ENCODE measurements at regions not wholly inside any gene's neighbourhood (a gene's known extent, or its start where the extent isn't known, plus 50 kb on each side); places are given as distances from the start of the nearest gene placed in this dataset.

DNA sequence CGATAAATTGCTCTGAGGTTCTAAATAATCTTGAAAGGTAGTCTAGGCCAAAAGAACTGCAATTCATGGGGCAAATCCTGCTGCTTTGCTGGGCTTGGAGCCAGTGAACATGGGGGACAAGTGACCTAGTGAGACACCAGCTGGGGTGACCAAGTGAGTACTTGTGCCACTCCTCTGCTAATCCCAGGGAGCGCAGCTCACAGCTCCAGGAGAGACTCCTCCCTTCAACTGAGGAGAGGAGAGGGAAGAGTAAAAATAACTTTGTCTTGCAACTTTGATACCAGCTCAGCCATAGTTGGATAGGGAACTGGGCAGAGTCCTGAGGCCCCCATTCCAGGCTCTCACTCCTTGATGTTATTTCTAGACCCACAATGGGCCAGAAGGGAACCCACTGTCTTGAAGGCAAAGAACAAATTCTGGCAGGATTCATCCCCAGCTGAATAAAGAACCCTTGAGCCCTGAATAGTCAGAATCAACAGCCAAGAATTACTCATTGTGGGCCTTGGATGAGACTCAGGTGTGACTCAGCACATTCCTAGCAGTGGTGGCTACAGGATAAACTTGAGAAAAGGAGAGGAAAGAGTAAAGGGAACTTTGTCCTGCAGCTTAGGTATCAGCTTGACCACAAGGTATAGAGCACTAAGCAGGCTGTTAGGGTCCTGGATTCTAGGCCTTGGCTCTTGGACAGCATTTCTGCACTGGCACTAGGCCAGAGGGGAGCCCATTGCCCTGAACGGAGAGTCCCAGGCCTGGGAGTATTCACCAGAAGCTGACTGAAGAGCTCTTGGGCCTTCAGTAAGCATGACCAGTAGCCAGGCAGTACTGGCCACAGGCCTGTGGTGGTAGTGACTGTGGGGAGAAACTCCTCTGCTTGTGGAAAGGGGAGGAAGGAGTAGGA lies 288.3 kb upstream of the CDH18 start:
- peak; percentile 3 for DNase-seq (ENCODE audit: low read depth, low spot score)

GRCh38 chr5:20266066-20266465 lies 278.1 kb upstream of the CDH18 start:
- no peak for DNase-seq (ENCODE audit: low read depth, low spot score)

DNA sequence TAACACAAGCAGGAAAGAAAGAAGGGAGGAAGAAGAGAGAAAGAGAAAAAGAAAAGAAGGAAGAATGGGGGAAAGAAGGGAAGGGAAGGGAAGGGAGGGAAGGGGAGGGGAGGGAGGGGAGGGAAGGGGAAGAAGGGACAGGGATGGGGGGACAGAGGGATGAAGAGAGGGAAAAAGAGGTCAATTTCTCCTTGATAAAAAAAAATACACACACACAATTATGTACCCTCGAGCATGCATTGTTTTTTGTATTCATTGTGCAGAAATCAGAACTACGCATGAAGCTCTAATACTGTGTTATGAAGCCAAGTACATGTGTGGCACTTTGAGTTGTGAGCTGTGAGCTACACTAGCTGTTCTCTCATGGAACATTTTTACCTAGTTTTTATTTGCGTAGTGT lies 274.9 kb upstream of the CDH18 start:
- DNase-seq (ENCODE audit: low read depth, low spot score) = no peak

DNA sequence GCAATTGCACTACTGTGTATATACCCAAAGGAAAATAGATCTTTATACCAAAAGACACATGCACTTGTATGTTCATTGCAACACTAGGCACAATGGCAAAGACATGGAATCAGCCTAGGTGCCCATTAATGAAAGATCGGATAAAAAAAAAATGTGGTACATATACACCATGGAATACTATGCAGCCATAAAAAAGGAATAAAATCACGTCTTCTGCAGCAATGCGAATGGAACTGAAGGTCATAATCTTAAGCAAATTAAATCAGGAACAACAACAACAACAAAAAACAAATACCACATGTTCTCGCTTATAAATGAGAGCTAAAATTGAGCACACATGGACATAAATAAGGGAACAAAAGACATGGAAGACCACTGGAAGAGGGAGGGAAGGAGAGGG lies 266.7 kb upstream of the CDH18 start:
- DNase-seq (ENCODE audit: low read depth, low spot score) = no peak

DNA sequence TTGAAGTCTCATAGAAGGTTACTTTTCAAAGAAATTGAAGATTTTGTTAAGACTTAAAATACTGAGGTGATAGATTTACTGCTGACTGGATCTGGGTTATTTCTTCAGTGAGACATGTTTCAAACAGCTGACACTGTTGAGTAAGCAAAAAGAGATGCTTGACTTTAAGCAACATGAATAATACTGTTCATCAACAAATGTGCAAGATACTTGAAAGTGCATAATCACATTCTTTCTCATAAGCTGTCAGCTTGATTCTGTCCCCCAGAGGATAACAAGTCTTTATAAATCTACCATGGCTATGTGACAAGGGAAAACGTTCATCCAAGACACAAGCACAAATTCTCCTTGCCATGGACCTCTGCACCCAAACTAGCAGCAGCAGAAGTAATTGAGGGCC lies 260.1 kb upstream of the CDH18 start:
- no peak for DNase-seq (ENCODE audit: low read depth, low spot score)

GRCh38 chr5:20245432-20245974 lies 257.5 kb upstream of the CDH18 start:
- no peak for DNase-seq (ENCODE audit: low read depth, low spot score)

DNA sequence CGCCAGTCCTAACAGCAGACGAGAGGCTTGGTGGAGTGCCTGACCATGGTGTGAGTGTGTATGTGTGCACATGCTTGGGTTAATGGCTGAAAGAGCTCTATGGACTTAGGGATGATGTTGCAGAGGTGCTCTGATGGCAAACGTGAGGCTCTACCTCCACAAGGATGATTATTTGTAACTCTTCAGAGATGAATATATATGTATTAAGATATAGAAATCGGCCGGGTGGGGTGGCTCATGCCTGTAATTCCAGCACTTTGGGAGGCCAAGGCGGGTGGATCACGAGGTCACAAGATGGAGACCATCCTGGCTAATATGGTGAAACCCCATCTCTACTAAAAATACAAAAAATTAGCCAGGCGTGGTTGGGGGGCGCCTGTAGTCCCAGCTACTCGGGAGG lies 253.4 kb upstream of the CDH18 start:
- DNase-seq (ENCODE audit: low read depth, low spot score) = no peak

DNA sequence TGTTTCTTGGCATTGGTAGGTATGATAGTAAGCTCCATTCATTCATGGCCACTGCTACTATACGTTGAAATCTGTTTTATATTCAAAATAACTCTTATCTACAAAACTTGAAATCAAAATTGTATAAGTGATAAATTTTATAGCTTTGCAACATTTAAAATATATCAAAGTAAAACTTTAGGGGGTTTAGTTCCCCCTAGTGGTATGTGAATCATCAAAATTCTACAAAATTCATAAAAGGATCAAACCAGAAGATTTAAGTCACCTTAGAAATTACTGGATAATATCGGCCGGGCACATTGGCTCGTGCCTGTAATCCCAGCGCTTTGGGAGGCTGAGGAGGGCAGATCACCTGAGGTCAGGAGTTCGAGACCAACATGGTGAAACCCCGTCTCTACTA lies 243.0 kb upstream of the CDH18 start:
- DNase-seq (ENCODE audit: low read depth, low spot score) = no peak

DNA sequence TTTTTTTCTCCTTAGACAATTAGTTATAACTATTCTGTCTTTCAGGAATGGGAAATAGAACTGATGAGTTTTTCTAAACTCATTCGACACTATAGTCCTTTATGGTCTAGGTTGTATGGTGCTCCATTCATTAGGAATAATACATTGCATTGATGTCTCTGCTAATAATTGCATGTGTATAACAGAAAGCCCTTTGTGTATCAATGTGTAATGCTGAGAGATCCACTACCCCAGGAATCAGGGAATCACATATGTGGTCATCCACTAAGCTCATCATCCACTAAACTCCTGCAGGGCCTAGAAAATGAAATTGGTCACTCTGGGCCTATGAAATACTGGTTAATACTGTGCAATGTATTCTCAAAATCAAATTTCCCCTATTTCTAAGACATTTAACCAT lies 242.0 kb upstream of the CDH18 start:
- no peak for DNase-seq (ENCODE audit: low read depth, low spot score)

- DNase-seq (ENCODE audit: low read depth, low spot score) = no peak
These were observed 241.5 kb upstream of the CDH18 start for GRCh38 chr5:20229303-20230005.

GRCh38 chr5:20224966-20225365 lies 237.0 kb upstream of the CDH18 start:
- DNase-seq (ENCODE audit: low read depth, low spot score) = no peak

- no peak for DNase-seq (ENCODE audit: low read depth, low spot score)
These were observed 236.0 kb upstream of the CDH18 start for GRCh38 chr5:20224046-20224445.

DNA sequence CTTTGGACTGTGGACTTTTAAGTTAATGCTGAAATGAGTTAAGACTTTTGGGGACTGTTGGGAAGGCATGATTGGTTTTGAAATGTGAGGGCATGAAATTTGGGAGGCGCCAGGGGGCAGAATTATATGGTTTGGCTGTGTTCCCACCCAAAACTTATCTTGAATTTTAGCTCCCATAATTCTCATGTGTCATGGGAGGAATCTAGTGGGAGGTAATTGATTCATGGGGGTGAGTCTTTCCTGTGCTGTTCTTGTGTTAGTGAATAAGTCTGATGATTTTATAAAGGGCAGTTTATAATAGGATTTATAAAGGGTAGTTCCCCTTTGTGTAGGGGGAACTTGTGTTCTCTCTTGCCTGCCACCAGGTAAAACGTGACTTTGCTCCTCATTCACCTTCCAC lies 235.5 kb upstream of the CDH18 start:
- no peak for DNase-seq (ENCODE audit: low read depth, low spot score)

- DNase-seq (ENCODE audit: low read depth, low spot score) = no peak
These were observed 227.3 kb upstream of the CDH18 start for GRCh38 chr5:20215257-20215656.

DNA sequence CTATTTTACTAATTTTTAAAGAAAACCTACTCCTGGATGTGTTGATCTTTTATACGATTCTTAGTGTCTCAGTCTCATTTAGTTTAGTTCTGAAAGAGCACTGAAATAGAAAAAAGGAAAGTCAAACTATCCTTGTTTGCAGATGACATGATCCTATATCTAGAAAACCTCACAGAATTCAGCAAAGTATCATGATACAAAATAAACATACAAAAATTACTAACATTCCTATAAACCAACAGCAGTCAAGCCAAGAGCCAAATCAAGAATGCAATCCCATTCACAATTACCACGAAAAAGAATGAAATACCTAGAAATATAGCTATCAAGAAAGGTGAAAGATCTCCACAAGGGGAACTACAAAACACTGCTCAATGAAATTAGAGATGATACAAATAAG lies 225.8 kb upstream of the CDH18 start:
- DNase-seq (ENCODE audit: low read depth, low spot score) = no peak

- DNase-seq (ENCODE audit: low read depth, low spot score) = no peak
These were observed 224.7 kb upstream of the CDH18 start for GRCh38 chr5:20212701-20213100.

DNA sequence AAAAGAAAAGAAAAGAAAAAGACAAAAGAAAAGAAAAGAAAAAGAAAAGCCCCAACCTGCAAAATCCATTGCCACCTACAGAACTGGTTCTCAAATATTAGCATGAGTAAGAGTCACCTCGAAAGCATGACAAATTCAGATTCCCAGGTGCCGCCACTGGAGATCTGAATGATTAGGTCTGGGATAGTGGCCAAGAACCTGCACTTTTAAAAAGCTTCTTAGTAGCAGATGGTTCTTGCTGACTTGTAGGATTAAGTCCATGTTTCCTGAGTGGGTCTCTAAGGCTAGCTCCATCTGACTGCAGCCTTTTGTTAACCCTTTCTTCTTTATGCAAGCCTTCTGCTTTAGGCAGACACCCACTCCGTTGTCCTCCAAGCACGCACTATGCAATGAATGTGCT lies 178.5 kb upstream of the CDH18 start:
- no peak for DNase-seq (ENCODE audit: low read depth, low spot score)

GRCh38 chr5:20158006-20158405 lies 170.0 kb upstream of the CDH18 start:
- no peak for DNase-seq (ENCODE audit: low read depth, low spot score)

DNA sequence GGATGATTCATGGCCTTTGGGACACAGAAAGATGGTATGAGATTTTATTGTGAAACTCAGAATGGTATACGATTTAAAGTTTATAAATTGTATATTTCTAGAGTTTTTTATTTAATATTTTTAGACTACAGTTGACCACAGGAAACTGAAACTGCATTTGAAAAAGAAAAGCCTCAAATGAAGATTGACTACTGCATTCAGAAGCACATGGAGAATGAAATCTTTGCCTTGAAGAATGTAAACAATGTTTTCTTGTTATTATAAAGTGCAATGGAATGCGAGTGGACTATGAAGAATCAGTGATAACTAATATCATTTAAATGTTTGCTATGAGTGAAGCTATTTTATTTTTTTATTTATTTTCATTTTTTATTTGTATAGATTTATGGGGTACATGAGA lies 169.1 kb upstream of the CDH18 start:
- no peak for DNase-seq (ENCODE audit: low read depth, low spot score)

DNA sequence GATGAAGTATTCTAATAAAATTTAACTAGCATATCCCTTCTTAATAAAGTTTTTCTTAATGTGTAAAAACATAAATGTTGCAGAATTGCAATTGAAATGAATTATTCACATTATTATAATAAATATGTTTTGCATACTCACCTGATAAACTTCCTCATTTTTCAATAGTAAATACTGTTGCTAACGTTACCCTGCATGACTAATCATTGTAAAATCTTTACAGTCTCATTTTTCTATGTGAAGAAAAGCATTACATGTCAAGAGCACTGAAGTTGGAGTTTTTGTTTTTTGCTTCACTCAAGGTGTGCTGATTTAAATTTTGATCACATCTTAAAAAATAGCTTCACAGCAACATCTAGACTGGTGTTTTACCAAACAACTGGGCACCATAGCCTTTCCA lies 157.2 kb upstream of the CDH18 start:
- DNase-seq (ENCODE audit: low read depth, low spot score) = no peak

- no peak for DNase-seq (ENCODE audit: low read depth, low spot score)
These were observed 141.5 kb upstream of the CDH18 start for GRCh38 chr5:20129501-20129900.

GRCh38 chr5:20128343-20128742 lies 140.3 kb upstream of the CDH18 start:
- no peak for DNase-seq (ENCODE audit: low read depth, low spot score)

DNA sequence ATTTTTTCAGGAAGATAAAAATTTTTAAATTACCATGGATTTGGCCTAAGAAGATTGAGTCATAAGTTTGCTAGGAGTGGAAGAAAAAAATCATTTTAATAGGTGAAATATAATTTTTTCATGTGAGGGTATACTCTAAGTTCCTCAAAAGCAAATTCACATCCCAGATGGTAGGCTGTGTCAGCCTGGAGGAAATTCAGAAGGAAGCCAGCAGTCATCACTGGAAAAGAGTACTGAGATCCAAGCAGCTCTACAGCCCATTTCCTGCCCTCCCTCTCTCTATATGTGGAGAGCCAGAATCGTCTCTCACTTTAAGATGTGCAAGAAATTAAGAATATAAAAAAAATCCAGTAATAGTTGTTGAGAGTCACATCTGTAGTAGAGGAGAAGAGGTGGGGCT lies 126.5 kb upstream of the CDH18 start:
- no peak for DNase-seq (ENCODE audit: low read depth, low spot score)
